GM12891 (cell line): ENCODE measurements at regions not wholly inside any gene's neighbourhood (a gene's known extent, or its start where the extent isn't known, plus 50 kb on each side); places are given as distances from the start of the nearest gene placed in this dataset.

Experiments used
- DNase-seq: peaks from one replicate; pipeline ENCODE4 v3.0.0; 2011; ENCODE audit warnings: low spot score; ENCODE audit not compliant: insufficient read length
- FAIRE-seq: peaks from 2 replicates; lab custom pipeline; 2011; peaks lifted over from hg19 to GRCh38; lab: Jason Lieb, UNC
- PAX5 ChIP-seq: IDR thresholded peaks from 2 replicates; pipeline ENCODE4 v1.6.1; 2011; ENCODE audit warnings: low read length, moderate library complexity, mild to moderate bottlenecking; ENCODE audit not compliant: insufficient read depth, severe bottlenecking
- POLR2A ChIP-seq: IDR thresholded peaks from 2 replicates; pipeline ENCODE4 v1.6.1; 2011; ENCODE audit warnings: low read depth, low read length, control low read depth
- POLR2AphosphoS5 ChIP-seq: IDR thresholded peaks from 2 replicates; pipeline ENCODE4 v1.6.1; 2011; ENCODE audit warnings: low read depth, low read length, control low read depth
- POU2F2 ChIP-seq: IDR thresholded peaks from 2 replicates; pipeline ENCODE4 v1.6.1; 2011; ENCODE audit warnings: low read depth, mild to moderate bottlenecking, control low read depth, low read length, moderate library complexity
- SPI1 ChIP-seq: IDR thresholded peaks from 2 replicates; pipeline ENCODE4 v1.6.1; 2011; ENCODE audit warnings: low read depth, low read length, control low read depth
- TAF1 ChIP-seq: IDR thresholded peaks from 2 replicates; pipeline ENCODE4 v1.6.1; 2011; ENCODE audit warnings: low read depth, low read length, control low read depth

DNA sequence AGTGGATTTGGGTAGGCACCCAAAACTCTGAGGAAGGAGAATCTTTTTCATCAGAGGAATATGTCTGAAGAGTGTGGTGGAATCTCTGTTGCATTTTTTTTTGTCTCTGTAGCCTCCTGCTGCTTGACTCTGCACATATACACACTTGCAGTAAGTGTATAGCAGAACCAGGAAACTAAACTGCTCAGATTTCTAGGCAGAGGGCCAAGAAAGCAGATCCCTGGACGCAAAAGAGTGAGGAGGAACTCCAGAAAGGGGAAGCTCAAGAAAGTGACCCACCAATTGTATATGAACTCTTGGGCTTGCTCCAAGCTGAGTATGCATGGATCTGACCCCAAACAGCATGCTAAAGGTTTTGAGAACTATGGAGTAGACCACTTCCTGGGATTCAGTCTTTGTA lies 181.8 kb downstream of the GADD45G start:
- TF ChIP-seq SPI1, result no peak
- TF ChIP-seq POLR2A, result no peak
- TF ChIP-seq POLR2AphosphoS5, result no peak
- TF ChIP-seq POU2F2, result no peak
- no peak for TF ChIP-seq TAF1
- no peak for TF ChIP-seq PAX5
- DNase-seq, result no peak
- FAIRE-seq, result no peak

GRCh38 chr9:89787595-89787994 lies 182.8 kb downstream of the GADD45G start:
- DNase-seq (no peak), FAIRE-seq (no peak)
- TF ChIP-seq POLR2AphosphoS5, result no peak

- DNase-seq (no peak), FAIRE-seq (no peak)
- no peak for TF ChIP-seq SPI1
- TF ChIP-seq POU2F2, result no peak
- TF ChIP-seq POLR2A, result no peak
- TF ChIP-seq PAX5, result no peak
- TF ChIP-seq TAF1, result no peak
- no peak for TF ChIP-seq POLR2AphosphoS5
These were observed 183.6 kb downstream of the GADD45G start for GRCh38 chr9:89788434-89788833.

DNA sequence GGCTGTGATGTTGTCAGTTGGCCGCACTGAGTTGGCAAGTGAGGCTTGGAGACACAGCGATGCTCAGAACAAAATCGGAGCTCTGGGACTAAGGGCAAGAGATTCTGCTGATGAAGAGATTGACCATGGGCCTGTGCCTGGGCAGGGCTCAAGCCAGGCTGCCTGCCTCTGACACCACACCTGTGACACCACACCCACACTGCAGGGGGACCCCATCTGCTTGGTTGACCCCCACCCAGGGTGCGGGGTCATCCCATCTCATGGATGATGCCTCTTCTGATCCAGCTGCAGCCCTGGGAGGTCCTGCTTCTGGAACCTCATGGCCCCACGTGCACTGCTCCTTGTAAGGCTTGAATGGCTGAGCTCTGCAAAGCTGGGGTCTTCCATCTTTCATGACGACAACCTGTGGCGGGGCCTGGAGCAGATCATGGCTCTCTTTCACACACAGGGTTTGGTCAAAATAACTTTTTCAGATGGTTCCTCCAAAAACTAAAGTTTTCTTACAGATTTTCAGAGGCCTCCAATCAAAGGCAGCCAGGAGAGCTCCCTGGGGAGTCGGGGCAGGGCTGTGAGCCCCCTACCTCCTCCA lies 185.2 kb downstream of the GADD45G start:
- DNase-seq (no peak), FAIRE-seq (no peak)
- TF ChIP-seq SPI1, result no peak

- FAIRE-seq, result peak; percentile 41
- TF ChIP-seq POLR2A (no peak), POU2F2 (no peak), TAF1 (no peak), POLR2AphosphoS5 (no peak), PAX5 (no peak)
- DNase-seq, result no peak
These were observed 185.8 kb downstream of the GADD45G start for GRCh38 chr9:89790542-89791109.

DNA sequence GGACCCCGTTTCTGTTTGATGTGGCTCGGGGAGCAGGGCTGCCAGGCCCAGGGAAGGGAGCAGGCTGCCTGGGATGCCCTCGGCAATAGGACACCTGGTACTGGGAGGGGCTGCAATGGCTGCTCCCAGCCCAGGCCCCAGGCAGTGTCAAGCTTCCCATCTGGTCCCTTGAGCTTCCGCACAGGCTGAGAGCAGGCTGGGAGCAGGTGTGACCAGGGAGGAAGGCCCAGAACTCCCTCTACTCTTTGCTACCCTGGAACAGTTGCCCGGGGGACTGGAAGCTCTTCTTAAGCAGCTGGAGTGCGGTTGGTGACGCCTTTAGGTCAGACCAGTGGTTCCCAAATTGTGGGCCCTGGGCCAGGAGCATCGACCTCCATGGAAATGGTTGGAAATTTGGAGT lies 186.9 kb downstream of the GADD45G start:
- DNase-seq (no peak), FAIRE-seq (no peak)

DNA sequence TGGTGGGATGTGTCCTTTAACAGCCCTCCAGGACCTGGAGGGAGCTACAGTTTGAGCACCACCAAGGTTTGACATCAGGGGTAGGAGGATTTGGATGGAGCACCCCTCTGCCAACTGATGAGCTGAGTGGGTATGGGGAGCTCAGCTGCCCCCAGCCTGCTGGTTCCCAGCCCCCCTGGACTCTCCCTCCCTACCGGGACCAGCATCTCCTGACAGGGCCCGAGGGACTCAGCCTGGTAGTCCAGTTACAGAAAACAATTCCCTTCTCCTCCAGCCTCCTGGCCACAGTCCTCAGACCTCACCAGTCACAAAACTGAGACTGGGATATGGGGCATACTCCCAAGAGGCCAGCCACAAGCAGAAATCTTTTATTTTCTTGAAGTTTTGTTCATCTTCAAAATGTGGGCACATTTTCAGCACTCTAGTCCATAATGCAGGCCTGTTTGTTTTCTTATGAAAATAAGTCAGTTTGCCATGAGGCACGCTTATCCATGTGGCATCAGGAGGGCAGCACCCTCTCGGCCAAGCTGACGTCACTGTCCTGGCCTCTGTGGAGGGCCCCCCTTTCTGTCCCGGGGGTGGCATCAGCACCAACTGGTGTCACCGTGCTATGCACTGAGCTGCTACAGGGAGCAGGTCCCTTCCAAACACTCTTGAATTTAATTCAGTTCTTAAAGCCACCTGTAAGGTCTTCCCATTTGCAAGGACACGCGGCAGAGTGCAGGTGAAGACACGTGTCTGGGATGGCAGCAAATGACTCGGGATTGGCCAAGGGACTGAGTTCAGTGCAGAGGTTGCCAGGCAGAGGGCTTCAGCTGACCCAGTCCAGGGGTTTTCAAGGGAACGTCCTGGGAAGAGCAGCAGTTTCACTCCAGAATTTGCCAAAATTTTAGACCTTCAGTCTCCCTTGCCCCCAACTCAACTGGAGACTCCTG lies 187.6 kb downstream of the GADD45G start:
- no peak for TF ChIP-seq TAF1
- TF ChIP-seq POLR2AphosphoS5, result no peak
- no peak for TF ChIP-seq POU2F2
- TF ChIP-seq POLR2A, result no peak
- TF ChIP-seq SPI1, result no peak
- no peak for TF ChIP-seq PAX5
- no peak for DNase-seq
- no peak for FAIRE-seq

More for the DNA sequence above, 186.9 kb downstream of the GADD45G start:
- no peak for TF ChIP-seq POU2F2
- TF ChIP-seq POLR2A, result no peak
- TF ChIP-seq PAX5, result no peak
- TF ChIP-seq SPI1, result no peak
- TF ChIP-seq POLR2AphosphoS5, result no peak
- TF ChIP-seq TAF1, result no peak

DNA sequence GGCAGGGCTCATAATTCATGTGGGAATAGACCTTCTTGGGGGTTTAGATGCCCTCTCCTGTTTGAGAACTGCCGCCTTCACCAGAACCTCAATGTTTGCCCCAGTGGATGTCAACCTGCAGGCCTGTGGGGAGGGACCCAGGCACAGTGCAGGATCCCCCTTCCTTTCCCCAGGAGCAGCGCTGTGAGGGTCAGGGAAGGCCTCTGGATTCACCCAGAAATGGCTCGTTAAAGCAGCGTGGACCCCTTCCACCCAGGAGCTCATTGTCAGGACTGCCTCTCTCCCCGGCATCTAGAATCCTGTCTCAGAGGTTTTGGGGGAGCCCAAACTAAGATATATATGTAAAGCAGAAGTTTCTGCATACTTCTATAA lies 188.3 kb downstream of the GADD45G start:
- FAIRE-seq (no peak), DNase-seq (no peak)
- TF ChIP-seq PAX5 (no peak), POU2F2 (no peak), TAF1 (no peak), SPI1 (no peak), POLR2A (no peak), POLR2AphosphoS5 (no peak)

DNA sequence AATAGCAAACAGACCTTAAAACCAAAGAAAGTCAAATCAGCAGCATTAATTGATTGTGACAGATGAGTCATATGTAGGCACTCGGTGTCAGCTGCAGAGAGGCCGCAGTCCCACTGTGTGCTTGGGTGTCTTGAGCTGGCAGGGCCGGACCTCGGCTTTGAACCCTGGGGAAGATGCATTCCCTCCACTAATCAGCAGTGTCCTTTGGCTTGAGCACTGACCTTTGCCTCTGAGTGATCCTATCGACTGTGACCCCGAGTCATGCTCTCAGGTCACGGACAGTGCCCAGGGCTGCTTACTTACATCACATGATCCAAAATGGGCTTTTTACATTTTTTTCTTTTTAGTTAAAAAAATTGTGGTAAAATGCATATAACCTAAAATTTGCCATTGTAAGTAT lies 188.7 kb downstream of the GADD45G start:
- TF ChIP-seq POLR2AphosphoS5 (no peak), PAX5 (no peak), POLR2A (no peak), SPI1 (no peak), TAF1 (no peak), POU2F2 (no peak)
- FAIRE-seq, result no peak
- no peak for DNase-seq

DNA sequence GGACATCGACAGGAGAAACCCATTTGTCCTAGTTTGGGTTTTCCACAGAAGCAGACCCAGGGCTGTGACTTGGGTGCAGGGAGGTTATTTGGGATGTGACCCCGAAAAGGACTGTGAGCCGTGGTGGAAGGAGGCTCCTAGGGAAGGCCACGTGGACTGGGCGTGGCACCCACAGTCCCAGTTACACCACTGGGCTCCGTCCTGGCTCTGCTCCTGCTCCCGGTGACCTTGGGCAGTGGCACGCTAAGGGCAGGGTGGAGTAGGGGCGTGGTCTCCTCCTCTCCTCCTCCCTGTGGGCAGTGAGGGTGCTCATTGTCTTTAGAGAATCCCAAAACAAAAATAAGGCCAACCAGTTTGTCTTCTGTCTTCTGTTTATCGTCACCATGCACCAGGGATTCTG lies 190.1 kb downstream of the GADD45G start:
- FAIRE-seq, result no peak
- TF ChIP-seq TAF1, result no peak
- no peak for TF ChIP-seq PAX5
- no peak for TF ChIP-seq POLR2A
- no peak for TF ChIP-seq POLR2AphosphoS5
- no peak for TF ChIP-seq POU2F2
- no peak for TF ChIP-seq SPI1
- no peak for DNase-seq
